HG02623 (cell line): ENCODE measurements at regions not wholly inside any gene's neighbourhood (a gene's known extent, or its start where the extent isn't known, plus 50 kb on each side); places are given as distances from the start of the nearest gene placed in this dataset.

Experiments used
- ATAC-seq: cut with Tn5 transposase; IDR thresholded peaks from one replicate; pipeline ENCODE4 v1.9.1; 2021; ENCODE audit warnings: moderate library complexity; ENCODE audit not compliant: unreplicated experiment

DNA sequence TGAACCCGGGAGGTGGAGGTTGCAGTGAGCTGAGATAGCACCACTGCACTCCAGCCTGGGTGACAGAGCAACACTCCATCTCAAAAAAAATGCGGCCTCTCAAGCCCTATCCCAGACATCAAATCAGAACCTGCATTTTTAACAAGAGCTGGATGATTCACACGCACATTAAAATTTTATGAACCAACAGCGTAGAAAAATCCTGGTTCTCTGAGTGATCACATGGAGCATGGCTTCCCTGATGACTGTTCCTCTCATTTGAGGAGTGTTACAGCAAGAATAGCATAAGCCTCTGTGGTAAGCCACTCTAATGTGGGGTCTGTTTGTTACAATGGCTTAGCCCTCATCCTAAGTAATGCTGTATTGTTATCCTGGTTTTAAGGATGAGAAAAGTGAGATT lies 163.6 kb downstream of the BRMS1L start:
- no peak for ATAC-seq

GRCh38 chr14:35988972-35989690 lies 163.0 kb downstream of the BRMS1L start:
- no peak for ATAC-seq

DNA sequence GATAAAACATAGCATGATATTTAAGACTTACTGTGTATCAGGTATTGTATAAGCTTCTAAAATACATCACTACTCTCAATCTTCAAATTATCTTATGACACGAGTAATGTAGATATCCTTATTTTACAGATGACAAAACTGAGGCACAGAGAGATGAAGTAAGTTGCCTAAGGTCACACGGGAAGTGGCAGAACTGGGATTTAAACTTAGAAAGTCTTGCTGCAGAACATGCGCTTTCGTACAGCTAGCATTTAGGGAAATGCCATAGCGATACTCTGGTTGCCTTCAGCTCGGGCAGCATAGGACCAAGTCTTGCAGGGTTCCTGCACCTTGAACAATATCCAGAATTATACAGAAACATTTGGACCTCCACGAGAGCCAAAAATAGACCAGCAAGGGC lies 162.4 kb downstream of the BRMS1L start:
- ATAC-seq = no peak

DNA sequence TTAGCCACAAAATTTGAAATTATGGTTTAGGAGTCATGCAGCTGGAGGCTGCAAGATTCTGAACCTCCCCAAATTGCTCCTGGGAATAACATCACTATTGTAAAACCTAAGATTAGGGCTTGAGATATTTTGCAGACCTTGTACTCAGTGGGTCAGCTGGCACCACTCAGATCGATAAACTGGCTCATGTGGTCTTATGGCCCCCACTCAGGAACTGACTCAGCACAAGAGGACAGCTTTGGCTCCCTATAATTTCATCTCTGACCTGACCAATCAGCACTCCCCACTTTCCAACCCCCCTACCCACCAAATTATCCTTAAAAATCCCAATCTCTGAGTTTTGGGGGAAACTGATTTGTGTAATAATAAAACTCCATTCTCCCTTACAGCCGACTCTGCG lies 161.6 kb downstream of the BRMS1L start:
- ATAC-seq = no peak

- ATAC-seq = peak; percentile 88
These were observed 160.1 kb downstream of the BRMS1L start for GRCh38 chr14:35986219-35986573.

DNA sequence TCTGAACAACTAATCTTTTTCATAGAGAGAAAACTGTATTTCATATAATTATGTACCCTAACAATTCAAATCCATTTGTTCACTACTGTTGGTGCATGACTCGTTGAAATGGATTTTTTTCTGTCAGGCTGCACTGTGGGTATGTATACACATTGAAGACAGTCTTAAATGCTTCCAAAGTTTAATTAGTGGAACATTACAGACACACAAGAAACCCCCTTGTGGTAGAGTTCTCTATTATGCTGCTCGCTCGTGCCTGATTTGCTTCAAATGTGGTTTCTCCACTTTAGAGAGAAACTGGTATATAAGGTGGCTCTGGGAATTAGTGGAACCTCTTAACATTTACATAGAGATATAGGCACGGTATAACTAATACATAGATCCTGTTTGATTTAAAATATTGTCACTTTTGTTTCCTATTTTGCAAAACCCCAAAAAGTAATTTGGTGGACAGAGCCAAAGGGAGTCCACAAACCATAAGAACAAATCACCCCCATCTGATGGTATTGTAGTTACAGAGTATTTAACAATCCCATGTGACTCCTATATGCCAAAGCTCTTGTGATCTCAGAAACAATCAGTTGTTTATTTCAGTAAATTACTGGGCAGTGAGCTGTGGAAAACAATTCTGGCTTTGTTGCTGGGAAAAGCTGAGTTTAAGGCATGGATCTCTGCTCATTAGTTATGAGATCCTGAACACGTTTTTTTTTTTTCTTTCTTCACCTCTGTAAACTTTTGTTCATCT lies 159.5 kb downstream of the BRMS1L start:
- ATAC-seq = peak; percentile 29

DNA sequence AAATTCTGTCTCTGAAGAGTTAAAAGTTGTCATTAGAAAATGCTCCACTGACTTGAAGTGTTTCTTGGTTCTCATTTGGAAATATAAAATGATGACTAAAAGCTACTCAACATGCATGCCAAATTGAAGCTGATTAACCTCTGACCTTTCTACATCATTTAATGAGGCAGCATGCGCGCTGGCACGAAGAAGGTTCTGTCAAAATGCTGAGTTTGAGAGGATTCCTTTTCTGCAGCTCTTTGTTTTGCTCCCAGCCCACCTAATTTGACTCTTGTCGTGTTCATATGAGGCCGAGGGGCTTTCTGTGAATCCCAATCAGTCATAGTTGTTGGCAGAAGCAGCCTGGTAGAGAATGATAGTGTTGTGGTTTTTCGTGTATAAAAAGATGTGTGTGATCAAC lies 153.4 kb downstream of the BRMS1L start:
- no peak for ATAC-seq

DNA sequence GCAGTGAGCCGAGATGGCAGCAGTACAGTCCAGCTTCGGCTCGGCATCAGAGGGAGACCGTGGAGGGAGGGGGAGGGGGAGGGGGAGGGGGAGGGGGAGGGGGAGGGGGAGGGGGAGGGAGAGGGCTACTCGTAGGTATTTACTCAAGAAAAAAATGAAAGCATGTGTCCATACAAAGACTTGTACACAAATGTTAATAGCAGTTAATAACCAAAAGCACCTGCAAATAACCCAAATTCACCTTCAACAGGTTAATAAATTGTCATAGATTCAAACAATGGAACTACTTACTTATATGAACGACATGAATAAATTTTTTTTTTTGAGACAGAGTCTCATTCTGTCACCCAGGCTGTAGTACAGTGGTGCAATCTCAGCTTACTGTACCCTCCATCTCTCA lies 152.4 kb downstream of the BRMS1L start:
- ATAC-seq = no peak

DNA sequence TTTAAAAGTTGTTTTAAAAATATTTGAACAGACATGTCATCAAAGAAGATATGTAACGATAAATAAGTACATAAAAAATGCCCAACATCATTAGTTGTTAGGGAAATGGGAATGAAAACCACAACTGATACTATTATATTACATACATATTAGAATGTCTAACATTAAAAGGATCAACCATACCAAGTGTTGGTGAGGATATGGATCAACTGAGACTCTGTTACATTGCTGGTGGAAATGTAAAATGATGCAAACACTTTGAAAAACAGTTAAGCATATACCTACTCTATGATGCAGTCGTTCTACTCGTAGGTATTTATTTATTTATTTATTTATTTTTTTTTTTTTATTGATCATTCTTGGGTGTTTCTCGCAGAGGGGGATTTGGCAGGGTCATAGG lies 149.7 kb downstream of the BRMS1L start:
- ATAC-seq = no peak

DNA sequence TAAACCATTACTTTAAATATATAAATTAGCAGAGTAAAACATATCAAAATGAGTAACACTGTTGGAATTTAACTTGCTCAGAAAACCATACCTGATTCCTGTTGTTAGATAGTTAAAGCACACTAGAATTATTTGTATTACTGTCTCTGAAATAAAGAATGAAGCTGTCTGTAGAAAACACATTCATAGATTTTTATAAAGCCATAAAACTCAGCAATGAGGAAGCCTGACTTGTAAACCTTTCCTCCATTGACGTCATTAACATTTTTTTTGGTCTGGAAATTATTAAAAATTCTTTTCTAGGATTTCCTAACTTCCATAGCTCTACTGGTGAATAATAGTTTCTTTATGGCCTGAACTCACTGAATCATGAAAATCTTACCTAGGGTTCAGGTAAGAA lies 147.6 kb downstream of the BRMS1L start:
- no peak for ATAC-seq

DNA sequence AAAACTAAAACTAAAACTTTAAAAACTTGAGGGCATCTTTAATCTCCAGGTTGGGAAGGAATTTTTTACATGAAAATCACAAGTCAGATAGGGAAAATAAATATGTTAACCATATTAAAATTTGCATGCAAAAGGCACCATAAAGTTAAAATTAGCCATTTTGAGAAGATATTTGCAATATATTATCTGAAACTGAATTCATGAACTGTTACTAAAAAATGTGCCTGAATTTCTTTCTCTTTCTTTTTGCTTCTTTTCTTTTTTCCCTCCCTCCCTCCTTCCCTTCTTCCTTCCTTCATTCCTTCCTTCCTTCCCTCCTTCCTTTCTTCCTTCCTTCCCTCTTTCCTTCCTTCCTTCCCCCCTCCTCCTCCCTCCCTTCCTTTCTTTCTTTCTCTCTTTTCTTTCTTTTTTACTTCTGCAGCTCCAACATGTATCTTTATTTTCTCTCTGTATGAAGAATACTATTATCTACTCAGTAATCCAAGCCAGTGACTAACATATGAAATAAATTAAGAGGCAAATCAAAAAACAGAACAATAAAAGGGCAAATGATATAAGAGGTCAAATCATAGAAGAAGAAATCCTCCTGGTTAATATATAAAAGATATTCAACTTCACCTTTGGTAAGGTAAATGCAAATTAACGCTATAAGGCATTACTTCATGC lies 146.0 kb downstream of the BRMS1L start:
- no peak for ATAC-seq

DNA sequence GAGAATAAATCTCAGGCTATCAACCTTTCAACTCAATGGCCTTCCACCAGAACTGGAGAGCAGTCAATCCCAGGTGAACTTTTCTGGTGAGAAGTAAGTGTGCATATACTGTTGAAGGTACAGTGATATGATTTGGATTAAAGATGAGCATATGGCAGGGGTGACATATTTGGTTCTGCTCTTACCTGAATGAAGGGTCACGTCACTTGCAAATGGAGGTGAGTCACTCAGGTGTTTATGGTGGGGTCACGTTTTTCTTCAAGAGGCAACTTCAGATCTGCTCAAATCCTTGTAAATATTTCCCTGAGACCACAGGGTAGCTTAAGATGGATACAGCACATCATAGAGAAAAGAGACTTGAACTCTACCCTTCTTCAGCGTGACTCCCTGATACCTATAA lies 143.2 kb downstream of the BRMS1L start:
- ATAC-seq = no peak

DNA sequence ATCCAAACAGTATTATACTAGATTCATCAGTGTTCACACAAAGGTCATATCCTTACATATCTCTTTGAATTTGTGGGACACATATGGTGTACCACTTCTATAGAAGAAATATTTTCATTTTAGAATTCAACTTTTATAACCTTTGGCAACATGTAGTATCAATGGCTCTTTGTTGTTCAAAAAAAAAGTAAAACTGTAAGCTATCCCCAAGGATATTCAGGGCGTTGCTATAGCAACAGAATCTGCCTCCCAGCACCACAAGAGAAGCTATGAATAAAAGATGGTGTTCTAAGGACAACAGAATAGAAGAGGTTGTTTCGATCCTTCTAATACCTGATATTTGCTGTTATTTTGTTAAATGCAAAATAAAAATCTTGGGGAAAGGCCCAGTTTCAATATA lies 139.3 kb downstream of the BRMS1L start:
- ATAC-seq = no peak

DNA sequence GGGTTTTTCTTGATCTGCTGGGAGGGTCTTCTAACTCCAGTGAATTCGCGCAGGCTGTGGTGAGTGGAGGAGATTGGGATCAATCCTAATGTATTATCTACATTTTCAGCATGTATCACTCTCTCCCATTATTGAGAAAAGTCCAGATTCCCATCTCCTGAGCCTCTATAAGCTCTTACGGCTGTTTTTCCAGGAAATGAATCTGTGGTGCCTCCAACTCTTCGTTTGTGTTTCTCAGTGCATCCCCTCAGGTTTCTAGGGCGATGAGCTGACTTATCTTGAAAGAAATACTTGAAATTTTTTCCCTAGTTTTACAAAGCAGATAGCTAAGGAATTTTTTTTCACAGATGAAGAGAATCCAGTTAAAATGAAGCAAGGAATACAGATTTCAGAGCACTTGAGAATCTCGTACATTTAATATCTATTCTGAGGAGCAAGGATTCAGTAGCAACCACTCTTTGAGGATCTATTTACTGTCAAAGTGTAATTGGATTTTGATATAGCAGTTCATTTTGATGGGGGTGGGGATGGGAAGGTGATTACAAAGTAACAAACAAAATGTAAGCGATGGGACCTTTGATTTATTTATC lies 138.7 kb downstream of the BRMS1L start:
- ATAC-seq = no peak

DNA sequence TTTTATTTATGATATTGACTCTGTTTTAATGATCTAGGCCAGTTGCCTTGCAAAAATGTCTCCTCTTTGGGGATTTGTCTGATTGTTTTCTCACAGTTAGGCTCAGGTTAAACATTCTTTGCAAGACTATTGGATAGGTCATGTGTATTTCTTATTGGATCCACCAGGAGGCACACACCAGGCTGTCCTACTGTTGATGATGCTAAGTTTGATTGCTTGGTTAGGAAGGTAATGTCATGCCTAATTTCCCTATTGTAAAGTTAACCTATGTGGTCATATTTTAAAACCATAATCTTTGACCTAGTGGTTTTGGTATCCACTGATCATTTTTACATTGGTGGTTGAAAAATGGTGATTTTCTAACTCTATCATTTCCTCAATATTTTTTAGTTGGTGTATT lies 137.1 kb downstream of the BRMS1L start:
- ATAC-seq = no peak

DNA sequence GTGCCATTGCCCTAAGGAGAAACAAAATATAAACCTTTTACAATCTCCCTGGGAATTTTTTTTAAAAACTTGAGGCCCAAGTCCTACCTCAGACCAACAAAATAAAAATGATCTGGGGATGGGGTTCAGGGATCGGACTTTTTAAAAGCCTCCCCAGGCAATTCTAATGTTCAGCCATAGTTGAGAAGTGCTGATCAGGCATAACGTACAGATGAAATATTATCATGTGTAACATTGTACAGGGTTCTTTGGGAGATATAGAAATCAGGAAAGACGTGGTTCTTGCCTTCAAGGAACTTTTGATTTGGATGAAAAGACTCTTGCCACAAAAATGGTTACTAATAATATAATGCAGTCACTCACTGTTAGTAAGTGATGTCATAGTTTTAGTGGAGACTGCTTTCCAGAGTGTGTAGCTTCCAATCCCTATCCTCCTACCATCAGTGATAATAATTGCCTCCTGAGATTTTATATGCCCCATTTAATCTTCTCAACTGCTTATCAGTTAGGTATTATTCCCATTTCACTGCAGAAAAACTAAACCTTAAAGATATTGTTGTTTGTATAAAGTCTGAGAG lies 135.6 kb downstream of the BRMS1L start:
- ATAC-seq = no peak

DNA sequence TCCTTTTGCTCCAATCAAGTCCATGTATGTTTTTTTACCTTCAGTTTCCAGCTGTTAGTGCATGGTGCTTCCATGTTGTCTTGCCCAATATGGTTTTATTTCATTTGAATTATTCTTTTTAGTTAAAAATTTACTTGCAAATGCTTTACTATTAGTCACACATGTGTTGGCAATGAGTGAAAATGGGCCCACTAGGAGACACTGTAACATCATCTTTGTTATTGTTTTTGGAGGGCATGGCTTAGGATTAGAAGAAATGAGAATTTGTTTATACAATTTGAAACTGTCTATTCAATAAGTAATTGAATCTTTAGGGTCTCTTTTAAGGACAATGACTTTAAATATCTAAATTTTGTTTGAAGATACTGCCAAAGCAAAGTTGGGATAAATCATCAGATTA lies 133.7 kb downstream of the BRMS1L start:
- no peak for ATAC-seq

DNA sequence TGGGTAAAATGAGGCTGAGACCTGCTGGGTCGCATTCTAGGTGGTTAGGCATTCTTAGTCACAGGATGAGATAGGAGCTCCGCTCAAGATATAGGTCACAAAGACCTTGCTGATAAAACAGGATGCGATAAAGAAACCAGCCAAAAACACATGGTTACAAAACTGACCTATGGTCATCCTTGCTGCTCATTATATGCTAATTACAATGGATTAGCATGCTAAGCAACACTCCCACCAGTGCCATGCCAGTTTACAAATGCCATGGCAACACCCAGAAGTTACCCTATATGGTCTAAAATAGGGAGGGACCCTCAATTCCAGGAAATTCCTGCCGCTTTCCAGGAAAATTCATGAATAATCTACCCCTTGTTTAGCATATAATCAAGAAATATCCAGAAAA lies 132.4 kb downstream of the BRMS1L start:
- no peak for ATAC-seq

DNA sequence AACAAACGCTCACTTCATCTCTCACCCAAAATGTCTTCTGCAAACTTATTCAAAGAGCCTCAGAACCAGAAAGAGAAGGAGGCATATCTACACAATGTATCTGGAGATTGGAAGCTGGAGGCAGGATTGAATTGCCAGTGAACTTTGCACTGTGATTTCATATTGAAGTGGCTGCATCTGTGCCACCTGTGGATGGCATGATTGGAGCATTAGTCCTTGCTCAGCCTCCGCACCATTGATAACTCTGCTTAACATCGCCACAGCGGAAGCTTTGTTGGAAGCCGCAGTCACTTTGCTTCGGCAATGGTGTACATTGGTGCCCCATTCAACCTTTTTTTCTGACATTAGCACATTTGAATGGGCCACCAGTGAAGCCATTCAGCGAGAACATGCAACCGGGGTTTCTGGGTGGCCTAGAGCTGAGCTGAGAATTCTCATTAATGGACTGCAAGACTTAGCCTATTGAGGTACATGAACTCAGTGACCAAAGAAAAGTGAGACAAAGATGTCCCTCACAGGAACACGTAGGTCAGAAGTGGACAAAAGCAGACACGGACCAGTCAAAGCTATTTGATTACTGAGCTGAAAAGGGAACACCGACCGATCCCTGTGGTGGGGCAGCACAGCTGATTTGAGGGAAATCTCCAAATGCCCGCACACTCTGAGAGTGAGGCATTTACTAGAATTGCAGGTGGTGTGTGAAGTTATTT lies 130.4 kb downstream of the BRMS1L start:
- ATAC-seq = no peak

GRCh38 chr14:35952584-35952983 lies 126.4 kb downstream of the BRMS1L start:
- ATAC-seq = no peak
